Tibial nerve (tissue), 3 donors: ENCODE measurements at regions not wholly inside any gene's neighbourhood (a gene's known extent, or its start where the extent isn't known, plus 50 kb on each side); places are given as distances from the start of the nearest gene placed in this dataset.

Experiments
- POLR2A ChIP-seq, 2 donors: fragments of 450-650 bp; IDR thresholded peaks; one replicate each; pipeline ENCODE4 v1.6.1; 2017; ENCODE audit warnings: antibody characterized with exemption in 2 of 2, mild to moderate bottlenecking in 2 of 2, moderate library complexity in 2 of 2
- TF ChIP-seq, protein P1 (sequence below), 5 experiments: fragments of 200-600 bp in 3 of 5; fragments of 450-650 bp in 2 of 5; sonication (generic) in 3 of 5; IDR thresholded peaks; one replicate each; pipeline ENCODE4 v1.5.1; 2016 to 2019; ENCODE audit warnings: antibody characterized with exemption in 5 of 5, mild to moderate bottlenecking in 3 of 5, moderate library complexity in 2 of 5

DNA sequence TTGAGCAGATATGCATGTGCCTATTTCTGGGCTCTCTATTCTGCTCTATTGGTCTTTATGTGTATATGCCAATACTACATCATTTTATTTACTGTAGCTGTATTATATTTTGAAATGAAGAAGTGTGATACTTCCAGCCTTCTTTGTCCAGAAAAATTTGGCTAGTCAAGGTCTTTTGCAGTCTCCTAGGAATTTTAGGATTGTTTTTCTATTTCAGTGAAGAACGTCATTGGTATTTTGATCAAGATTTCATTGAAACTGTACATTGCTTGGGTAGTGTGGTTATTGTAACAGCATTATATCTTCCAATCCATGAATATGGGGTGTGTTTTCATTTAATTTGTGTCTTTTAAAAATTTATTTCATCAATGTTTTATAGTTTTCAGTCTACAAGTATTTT lies 400.3 kb downstream of the AASDHPPT start:
- TF ChIP-seq, protein P1, sequence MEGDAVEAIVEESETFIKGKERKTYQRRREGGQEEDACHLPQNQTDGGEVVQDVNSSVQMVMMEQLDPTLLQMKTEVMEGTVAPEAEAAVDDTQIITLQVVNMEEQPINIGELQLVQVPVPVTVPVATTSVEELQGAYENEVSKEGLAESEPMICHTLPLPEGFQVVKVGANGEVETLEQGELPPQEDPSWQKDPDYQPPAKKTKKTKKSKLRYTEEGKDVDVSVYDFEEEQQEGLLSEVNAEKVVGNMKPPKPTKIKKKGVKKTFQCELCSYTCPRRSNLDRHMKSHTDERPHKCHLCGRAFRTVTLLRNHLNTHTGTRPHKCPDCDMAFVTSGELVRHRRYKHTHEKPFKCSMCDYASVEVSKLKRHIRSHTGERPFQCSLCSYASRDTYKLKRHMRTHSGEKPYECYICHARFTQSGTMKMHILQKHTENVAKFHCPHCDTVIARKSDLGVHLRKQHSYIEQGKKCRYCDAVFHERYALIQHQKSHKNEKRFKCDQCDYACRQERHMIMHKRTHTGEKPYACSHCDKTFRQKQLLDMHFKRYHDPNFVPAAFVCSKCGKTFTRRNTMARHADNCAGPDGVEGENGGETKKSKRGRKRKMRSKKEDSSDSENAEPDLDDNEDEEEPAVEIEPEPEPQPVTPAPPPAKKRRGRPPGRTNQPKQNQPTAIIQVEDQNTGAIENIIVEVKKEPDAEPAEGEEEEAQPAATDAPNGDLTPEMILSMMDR (IDR thresholded peaks at IDR 0.05), result no peak
- no peak for TF ChIP-seq POLR2A (IDR thresholded peaks at IDR 0.05)
